Duodenal mucosa (tissue), 2 donors: ENCODE measurements at regions not wholly inside any gene's neighbourhood (a gene's known extent, or its start where the extent isn't known, plus 50 kb on each side); places are given as distances from the start of the nearest gene placed in this dataset.

Experiments
- H3K27ac ChIP-seq: one replicate; pipeline ENCODE4 v1.7.0; 2013; ENCODE audit warnings: low read depth, low read length
- H3K27me3 ChIP-seq, 2 donors: one replicate each; pipeline ENCODE4 v1.7.0; 2013; ENCODE audit warnings: low read length in 2 of 2, control low read depth in 1 of 2; ENCODE audit not compliant: insufficient read depth in 2 of 2, control insufficient read depth in 1 of 2
- H3K36me3 ChIP-seq, 2 donors: one replicate each; pipeline ENCODE4 v1.7.0; 2013; ENCODE audit warnings: low read length in 2 of 2, control low read depth in 1 of 2; ENCODE audit not compliant: insufficient read depth in 2 of 2, control insufficient read depth in 1 of 2
- H3K4me1 ChIP-seq, 2 donors: one replicate each; pipeline ENCODE4 v1.7.0; 2013; ENCODE audit warnings: low read length in 2 of 2, control low read depth in 1 of 2; ENCODE audit not compliant: insufficient read depth in 2 of 2, control insufficient read depth in 1 of 2
- H3K4me3 ChIP-seq, 2 donors: one replicate each; pipeline ENCODE4 v1.7.0; 2013; ENCODE audit warnings: low read length in 2 of 2, low read depth in 1 of 2
- H3K9ac ChIP-seq, 2 donors: one replicate each; pipeline ENCODE4 v1.7.0; 2013; ENCODE audit warnings: low read length in 2 of 2, low read depth in 1 of 2
- H3K9me3 ChIP-seq, 2 donors: one replicate each; pipeline ENCODE4 v1.7.0; 2013; ENCODE audit warnings: low read length in 2 of 2, control low read depth in 1 of 2; ENCODE audit not compliant: control insufficient read depth in 1 of 2

GRCh38 chr9:107628444-107628843 lies 138.9 kb upstream of the KLF4 start:
- H3K36me3 ChIP-seq: no peaks in the 10 kb centered on the region
- no peak overlapping the region for H3K27ac ChIP-seq
- no peaks in the 10 kb centered on the region for H3K4me1 ChIP-seq
- no peaks in the 10 kb centered on the region for H3K27me3 ChIP-seq
- H3K9me3 ChIP-seq: peaks cover 0 to 3% of the 10 kb centered on the region in 2 donors
- no peak overlapping the region for H3K9ac ChIP-seq
- H3K4me3 ChIP-seq: no peak overlapping the region

- Histone ChIP-seq H3K9ac (no peak overlapping the region), H3K4me1 (no peaks in the 10 kb centered on the region), H3K27ac (no peak overlapping the region), H3K36me3 (no peaks in the 10 kb centered on the region), H3K27me3 (no peaks in the 10 kb centered on the region), H3K9me3 (peaks cover 0 to 3% of the 10 kb centered on the region in 2 donors), H3K4me3 (no peak overlapping the region)
Measured at GRCh38 chr9:107627781-107628180, 138.2 kb upstream of the KLF4 start.

GRCh38 chr9:107626118-107626517 lies 136.5 kb upstream of the KLF4 start:
- no peaks in the 10 kb centered on the region for H3K36me3 ChIP-seq
- no peak overlapping the region for H3K27ac ChIP-seq
- H3K4me3 ChIP-seq: no peak overlapping the region
- H3K27me3 ChIP-seq: no peaks in the 10 kb centered on the region
- peaks cover 0 to 6% of the 10 kb centered on the region in 2 donors for H3K4me1 ChIP-seq
- H3K9me3 ChIP-seq: peaks cover 0 to 3% of the 10 kb centered on the region in 2 donors
- H3K9ac ChIP-seq: no peak overlapping the region

- Histone ChIP-seq H3K9ac (no peak overlapping the region), H3K27ac (no peak overlapping the region), H3K4me3 (no peak overlapping the region), H3K27me3 (no peaks in the 10 kb centered on the region), H3K4me1 (peaks cover 0 to 12% of the 10 kb centered on the region in 2 donors), H3K9me3 (peaks cover 0 to 3% of the 10 kb centered on the region in 2 donors), H3K36me3 (no peaks in the 10 kb centered on the region)
Measured at GRCh38 chr9:107625383-107625984, 135.9 kb upstream of the KLF4 start.

- Histone ChIP-seq H3K4me3 (no peak overlapping the region), H3K36me3 (no peaks in the 10 kb centered on the region), H3K9me3 (peaks cover 0 to 3% of the 10 kb centered on the region in 2 donors), H3K9ac (no peak overlapping the region), H3K27me3 (no peaks in the 10 kb centered on the region), H3K4me1 (peaks cover 0 to 12% of the 10 kb centered on the region in 2 donors), H3K27ac (no peak overlapping the region)
Measured at GRCh38 chr9:107624234-107624948, 134.8 kb upstream of the KLF4 start.

GRCh38 chr9:107621436-107621835 lies 131.9 kb upstream of the KLF4 start:
- H3K27me3 ChIP-seq: no peaks in the 10 kb centered on the region
- H3K27ac ChIP-seq: no peak overlapping the region
- H3K9me3 ChIP-seq: peaks cover 0 to 3% of the 10 kb centered on the region in 2 donors
- peaks cover 0 to 12% of the 10 kb centered on the region in 2 donors for H3K4me1 ChIP-seq
- no peaks in the 10 kb centered on the region for H3K36me3 ChIP-seq
- H3K4me3 ChIP-seq: no peak overlapping the region
- no peak overlapping the region for H3K9ac ChIP-seq

GRCh38 chr9:107620801-107621200 lies 131.2 kb upstream of the KLF4 start:
- no peak overlapping the region for H3K9ac ChIP-seq
- H3K4me1 ChIP-seq: peaks cover 0 to 12% of the 10 kb centered on the region in 2 donors
- no peak overlapping the region for H3K4me3 ChIP-seq
- no peaks in the 10 kb centered on the region for H3K27me3 ChIP-seq
- H3K27ac ChIP-seq: no peak overlapping the region
- H3K9me3 ChIP-seq: peaks cover 0 to 3% of the 10 kb centered on the region in 2 donors
- no peaks in the 10 kb centered on the region for H3K36me3 ChIP-seq

- no peak overlapping the region for H3K9ac ChIP-seq
- H3K36me3 ChIP-seq: no peaks in the 10 kb centered on the region
- no peaks in the 10 kb centered on the region for H3K27me3 ChIP-seq
Measured at GRCh38 chr9:107620236-107620635, 130.7 kb upstream of the KLF4 start.

GRCh38 chr9:107615321-107615720 lies 125.8 kb upstream of the KLF4 start:
- no peak overlapping the region for H3K27ac ChIP-seq
- H3K9me3 ChIP-seq: no peaks in the 10 kb centered on the region
- H3K27me3 ChIP-seq: no peaks in the 10 kb centered on the region
- peaks cover 18 to 26% of the 10 kb centered on the region in 2 donors for H3K4me1 ChIP-seq
- H3K4me3 ChIP-seq: no peak overlapping the region
- H3K36me3 ChIP-seq: no peaks in the 10 kb centered on the region
- H3K9ac ChIP-seq: no peak overlapping the region

More at GRCh38 chr9:107620236-107620635, 130.7 kb upstream of the KLF4 start:
- Histone ChIP-seq H3K9me3 (peaks cover 0 to 3% of the 10 kb centered on the region in 2 donors), H3K4me3 (no peak overlapping the region), H3K4me1 (peaks cover 0 to 15% of the 10 kb centered on the region in 2 donors), H3K27ac (no peak overlapping the region)

- no peaks in the 10 kb centered on the region for H3K36me3 ChIP-seq
- H3K4me1 ChIP-seq: peaks cover 18 to 26% of the 10 kb centered on the region in 2 donors
- no peak overlapping the region for H3K4me3 ChIP-seq
- H3K27ac ChIP-seq: no peak overlapping the region
- H3K27me3 ChIP-seq: no peaks in the 10 kb centered on the region
- no peaks in the 10 kb centered on the region for H3K9me3 ChIP-seq
- no peak overlapping the region for H3K9ac ChIP-seq
Measured at GRCh38 chr9:107614765-107615164, 125.2 kb upstream of the KLF4 start.
